Body of pancreas (tissue), 4 donors: ENCODE measurements at regions not wholly inside any gene's neighbourhood (a gene's known extent, or its start where the extent isn't known, plus 50 kb on each side); places are given as distances from the start of the nearest gene placed in this dataset.
"Not testable (repeated sequence)": the region's sequence is repeated elsewhere in the genome, so short reads cannot be mapped to it uniquely, and the experiment has no call there.

ENCODE experiments used
- ATAC-seq: fragments of 150-250 bp; one replicate; pipeline ENCODE4 v1.9.1; 2016
- DNase-seq, 4 donors: peaks; one replicate each; pipeline ENCODE4 v3.0.0-alpha.2; 2019
- H3K27ac ChIP-seq, 4 donors: fragments of 200-600 bp; sonication (generic); 1 replicate in 3 of 4; 2 replicates in 1 of 4; pipeline versions ENCODE4 v1.5.1 to v1.6.1; 2016 to 2019; ENCODE audit warnings: mild to moderate bottlenecking in 1 of 4, mixed read lengths in 1 of 4, moderate library complexity in 1 of 4
- H3K27me3 ChIP-seq, 2 donors: fragments of 200-600 bp; sonication (generic); one replicate each; pipeline ENCODE4 v1.6.0; 2016; ENCODE audit warnings: mild to moderate bottlenecking in 1 of 2
- H3K36me3 ChIP-seq, 2 donors: fragments of 200-600 bp; sonication (generic); replicated peaks in 1 of 2; 2 replicates each; pipeline ENCODE4 v1.5.1; 2016; ENCODE audit warnings: low read depth in 2 of 2; ENCODE audit not compliant: insufficient read depth in 1 of 2
- H3K4me1 ChIP-seq: fragments of 200-600 bp; sonication (generic); one replicate; pipeline ENCODE4 v1.6.0; 2016
- H3K4me3 ChIP-seq, 2 donors: fragments of 200-600 bp; sonication (generic); 1 replicate in 1 of 2; 2 replicates in 1 of 2; pipeline ENCODE4 v1.5.1; 2016 to 2019
- H3K9me3 ChIP-seq, 3 donors: fragments of 200-600 bp; sonication (generic); 1 replicate in 2 of 3; 2 replicates in 1 of 3; pipeline ENCODE4 v1.5.1; 2016
- POLR2A ChIP-seq, 3 donors: fragments of 450-650 bp; IDR thresholded peaks; one replicate each; pipeline ENCODE4 v1.6.1; 2016; ENCODE audit warnings: antibody characterized with exemption in 3 of 3, mild to moderate bottlenecking in 2 of 3
- whole genome bisulfite sequencing, 2 donors: methylation state at CpG; one replicate each; pipeline ENCODE4 v1.1.5; 2017; 5-methylcytosine and 5-hydroxymethylcytosine counted together
- intact Hi-C: fragments of 100-400 bp; cut with DNase I; formaldehyde crosslinking; loops from one replicate; pipeline ENCODE4 v1.15.1; 2023

- H3K4me1 ChIP-seq, intact Hi-C loops, H3K9me3 ChIP-seq, H3K27me3 ChIP-seq, H3K36me3 ChIP-seq, ATAC-seq: not testable (repeated sequence)
- H3K27ac ChIP-seq, result peak overlapping the region; percentile 85 to 95 (median 91)
- peak overlapping the region; percentile 33 to 69 for H3K4me3 ChIP-seq
- whole genome bisulfite sequencing, 2 donors, result 0 to 1% methylated on average over 10 to 23 of the region's 47 CpGs
- DNase-seq, result peak; percentile 5 to 28 (median 18)
Measured at GRCh38 chr2:87075054-87075790, 53.6 kb upstream of the PLGLB1 start.

- intact Hi-C loops, H3K36me3 ChIP-seq, H3K9me3 ChIP-seq, H3K27me3 ChIP-seq, H3K4me1 ChIP-seq: not testable (repeated sequence)
- peak overlapping the region; percentile 85 to 95 (median 91) for H3K27ac ChIP-seq
- ATAC-seq (peak; percentile 26), DNase-seq (peak; percentile 60 to 67 (median 64))
- WGBS, 2 donors, result 0% methylated on average over 20 of the region's 64 CpGs; no CpG with 5 or more reads in 1 of the 2 donors
- H3K4me3 ChIP-seq, result peak overlapping the region; percentile 33 to 69
Measured at GRCh38 chr2:87075791-87076252, 54.2 kb upstream of the PLGLB1 start.

GRCh38 chr2:87076253-87077123 lies 54.8 kb upstream of the PLGLB1 start:
- H3K9me3 ChIP-seq, intact Hi-C loops, H3K4me1 ChIP-seq, H3K27me3 ChIP-seq, H3K36me3 ChIP-seq: not testable (repeated sequence)
- DNase-seq, result peak; percentile 92 to 96 (median 94)
- 0 to 1% methylated on average over 16 to 74 of the region's 84 CpGs for WGBS, 2 donors
- peak overlapping the region; percentile 85 to 95 (median 91) for H3K27ac ChIP-seq
- ATAC-seq, result peak; percentile 95
- TF ChIP-seq POLR2A (IDR thresholded peaks at IDR 0.05), result peak; percentile 75 to 83 (median 82)
- H3K4me3 ChIP-seq, result peak overlapping the region; percentile 28 to 69

GRCh38 chr2:87077124-87077446 lies 55.4 kb upstream of the PLGLB1 start:
- intact Hi-C loops, result not testable (repeated sequence)

GRCh38 chr2:87081727-87082126 lies 60.1 kb upstream of the PLGLB1 start:
- intact Hi-C loops, H3K4me3 ChIP-seq, H3K27me3 ChIP-seq, H3K4me1 ChIP-seq, H3K36me3 ChIP-seq, ATAC-seq, DNase-seq, H3K27ac ChIP-seq, H3K9me3 ChIP-seq: not testable (repeated sequence)
- no CpG with 5 or more reads among the region's 2 CpGs for WGBS, 2 donors

More at GRCh38 chr2:87077124-87077446, 55.4 kb upstream of the PLGLB1 start:
- Histone ChIP-seq H3K27ac (peak overlapping the region; percentile 85 to 95 (median 91)), H3K4me3 (peak overlapping the region; percentile 28 to 34)
- peak; percentile 26 for ATAC-seq
- not testable (repeated sequence) for H3K9me3 ChIP-seq, H3K27me3 ChIP-seq, DNase-seq, H3K4me1 ChIP-seq, H3K36me3 ChIP-seq
- no CpG with 5 or more reads among the region's 26 CpGs for WGBS, 2 donors

- 84 to 92% methylated on average over 5 to 6 of the region's 6 CpGs for WGBS, 2 donors
Measured at GRCh38 chr2:87088079-87088478, 66.4 kb upstream of the PLGLB1 start.

GRCh38 chr2:87089401-87089800 lies 67.8 kb upstream of the PLGLB1 start:
- intact Hi-C loops, H3K27ac ChIP-seq, H3K4me3 ChIP-seq, H3K36me3 ChIP-seq, ATAC-seq, H3K4me1 ChIP-seq, DNase-seq, H3K27me3 ChIP-seq, H3K9me3 ChIP-seq: not testable (repeated sequence)
- WGBS, 2 donors, result 60 to 100% methylated on average over 1 to 3 of the region's 5 CpGs

More at GRCh38 chr2:87088079-87088478, 66.4 kb upstream of the PLGLB1 start:
- H3K36me3 ChIP-seq, ATAC-seq, H3K4me3 ChIP-seq, H3K27ac ChIP-seq, H3K4me1 ChIP-seq, H3K9me3 ChIP-seq, H3K27me3 ChIP-seq, DNase-seq, intact Hi-C loops: not testable (repeated sequence)

GRCh38 chr2:87093252-87093651 lies 71.6 kb upstream of the PLGLB1 start:
- H3K27me3 ChIP-seq, H3K4me3 ChIP-seq, H3K9me3 ChIP-seq, DNase-seq, intact Hi-C loops, ATAC-seq, H3K36me3 ChIP-seq, H3K4me1 ChIP-seq, H3K27ac ChIP-seq: not testable (repeated sequence)
- WGBS, 2 donors, result 71% methylated on average over 2 of the region's 7 CpGs; no CpG with 5 or more reads in 1 of the 2 donors

GRCh38 chr2:87093937-87094529 lies 72.4 kb upstream of the PLGLB1 start:
- H3K9me3 ChIP-seq, H3K27me3 ChIP-seq, DNase-seq, H3K4me1 ChIP-seq, H3K36me3 ChIP-seq, H3K4me3 ChIP-seq, intact Hi-C loops, H3K27ac ChIP-seq, ATAC-seq: not testable (repeated sequence)
- WGBS, 2 donors, result 45 to 66% methylated on average over 4 to 8 of the region's 12 CpGs

- H3K36me3 ChIP-seq, H3K9me3 ChIP-seq, DNase-seq, intact Hi-C loops, H3K4me3 ChIP-seq, H3K27ac ChIP-seq, H3K4me1 ChIP-seq, H3K27me3 ChIP-seq, ATAC-seq: not testable (repeated sequence)
Measured at GRCh38 chr2:87095804-87096203, 74.2 kb upstream of the PLGLB1 start.

GRCh38 chr2:87128761-87129553 lies 107.3 kb upstream of the PLGLB1 start:
- 24 to 38% methylated on average over 3 of the region's 5 CpGs for WGBS, 2 donors
- H3K4me1 ChIP-seq, DNase-seq, ATAC-seq, H3K27ac ChIP-seq, H3K36me3 ChIP-seq, H3K4me3 ChIP-seq, H3K27me3 ChIP-seq, intact Hi-C loops, H3K9me3 ChIP-seq: not testable (repeated sequence)
